ENCODE measurements at regions not wholly inside any gene's neighbourhood (a gene's known extent, or its start where the extent isn't known, plus 50 kb on each side); places are given as distances from the start of the nearest gene placed in this dataset.

GRCh38 chr21:43364261-43364510, 62.7 kb downstream of the SIK1 start:
- no peak overlapping the region for H3K4me3 ChIP-seq (ENCODE audit: low read depth, low read length)
- TF ChIP-seq CTCF (IDR thresholded peaks at IDR 0.05; ENCODE audit: control insufficient read depth, extremely low read depth, insufficient read depth): no peak
- no peak for DNase-seq (ENCODE audit: low read depth)

DNA sequence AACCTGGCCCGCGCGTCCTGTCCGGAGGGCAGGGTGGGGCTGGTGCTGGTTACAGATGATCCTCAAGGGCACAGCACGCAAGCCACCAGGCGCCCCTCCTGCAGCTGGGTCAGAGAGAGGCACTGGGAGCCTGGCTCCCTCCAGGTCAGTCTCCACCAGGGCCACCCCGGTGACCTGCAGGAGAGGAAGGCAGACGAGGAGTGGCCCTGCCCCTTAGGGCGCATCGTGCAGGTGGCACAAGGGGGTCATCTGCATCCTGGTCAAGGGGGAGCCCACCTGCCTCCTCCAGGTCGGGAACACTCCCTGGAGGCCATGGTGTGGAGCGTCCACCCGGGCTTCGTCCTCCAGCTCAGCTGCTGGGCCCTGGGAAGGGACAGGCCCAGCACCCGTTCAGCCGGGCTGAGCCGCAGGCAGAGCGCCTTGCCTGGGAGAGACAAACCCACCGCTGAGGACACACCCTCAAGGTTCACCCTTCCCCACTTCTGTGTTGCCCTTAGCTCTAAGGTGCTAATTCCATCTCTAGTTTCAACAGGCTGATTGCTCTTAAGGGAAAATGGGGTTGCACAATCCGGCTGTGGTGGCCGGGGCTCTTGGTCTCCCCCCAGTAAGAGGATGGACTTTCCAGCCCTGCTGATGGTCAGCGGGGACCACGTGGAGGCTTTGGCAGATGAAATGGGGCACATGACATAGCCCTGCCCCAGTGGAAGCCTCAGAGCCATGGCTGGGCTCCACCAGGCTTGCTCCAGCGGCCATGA, 63.2 kb downstream of the SIK1 start:
- no peak for TF ChIP-seq CTCF (IDR thresholded peaks at IDR 0.05; ENCODE audit: control insufficient read depth, extremely low read depth, insufficient read depth)
- DNase-seq (ENCODE audit: low read depth): no peak
- no peak overlapping the region for H3K4me3 ChIP-seq (ENCODE audit: low read depth, low read length)

DNA sequence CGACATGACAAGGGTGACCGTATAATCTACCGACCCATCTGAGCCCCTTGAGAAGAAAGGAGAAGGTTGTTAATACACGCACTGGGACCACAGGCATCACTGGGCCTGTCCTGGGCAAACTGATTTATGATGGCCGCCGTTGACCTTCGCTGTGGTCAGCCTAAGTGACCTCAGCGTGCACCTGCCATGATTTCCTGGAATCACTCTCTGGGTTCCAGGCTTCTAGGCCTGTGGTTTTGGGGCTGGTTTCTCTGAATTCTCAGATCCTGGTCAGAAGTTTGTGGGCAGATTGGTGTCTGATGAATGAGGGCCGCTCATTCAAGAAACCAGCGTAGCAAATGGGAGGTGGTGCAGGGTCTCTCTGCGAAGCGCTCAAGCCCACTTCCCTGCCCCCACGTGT, 64.0 kb downstream of the SIK1 start:
- no peak for TF ChIP-seq CTCF (IDR thresholded peaks at IDR 0.05; ENCODE audit: control insufficient read depth, extremely low read depth, insufficient read depth)
- no peak overlapping the region for H3K4me3 ChIP-seq (ENCODE audit: low read depth, low read length)
- no peak for DNase-seq (ENCODE audit: low read depth)

DNA sequence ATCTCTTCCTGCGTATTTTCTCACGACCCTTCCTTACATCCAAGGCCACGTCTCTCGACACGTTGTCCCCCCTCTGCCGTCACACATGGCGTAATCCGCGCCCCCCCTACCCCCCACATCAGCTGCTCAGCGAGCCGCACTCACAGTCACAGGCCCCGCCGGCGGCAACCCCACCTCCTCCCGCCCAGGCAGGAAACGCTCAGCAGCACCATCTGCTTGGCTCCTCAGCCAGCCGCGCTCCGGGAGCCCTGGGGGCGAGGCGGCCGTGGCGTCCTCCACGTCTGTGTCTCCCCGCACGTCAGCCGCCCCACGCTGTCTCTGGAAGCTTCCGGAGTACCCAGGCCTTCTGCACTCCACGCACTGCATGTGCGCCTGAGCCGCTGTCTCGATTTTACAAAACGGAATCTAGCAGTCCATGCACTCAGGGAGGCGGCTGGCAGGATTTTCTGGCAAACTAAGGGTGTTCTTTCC, 64.6 kb downstream of the SIK1 start:
- no peak for DNase-seq (ENCODE audit: low read depth)
- TF ChIP-seq CTCF (IDR thresholded peaks at IDR 0.05; ENCODE audit: control insufficient read depth, extremely low read depth, insufficient read depth): no peak

DNA sequence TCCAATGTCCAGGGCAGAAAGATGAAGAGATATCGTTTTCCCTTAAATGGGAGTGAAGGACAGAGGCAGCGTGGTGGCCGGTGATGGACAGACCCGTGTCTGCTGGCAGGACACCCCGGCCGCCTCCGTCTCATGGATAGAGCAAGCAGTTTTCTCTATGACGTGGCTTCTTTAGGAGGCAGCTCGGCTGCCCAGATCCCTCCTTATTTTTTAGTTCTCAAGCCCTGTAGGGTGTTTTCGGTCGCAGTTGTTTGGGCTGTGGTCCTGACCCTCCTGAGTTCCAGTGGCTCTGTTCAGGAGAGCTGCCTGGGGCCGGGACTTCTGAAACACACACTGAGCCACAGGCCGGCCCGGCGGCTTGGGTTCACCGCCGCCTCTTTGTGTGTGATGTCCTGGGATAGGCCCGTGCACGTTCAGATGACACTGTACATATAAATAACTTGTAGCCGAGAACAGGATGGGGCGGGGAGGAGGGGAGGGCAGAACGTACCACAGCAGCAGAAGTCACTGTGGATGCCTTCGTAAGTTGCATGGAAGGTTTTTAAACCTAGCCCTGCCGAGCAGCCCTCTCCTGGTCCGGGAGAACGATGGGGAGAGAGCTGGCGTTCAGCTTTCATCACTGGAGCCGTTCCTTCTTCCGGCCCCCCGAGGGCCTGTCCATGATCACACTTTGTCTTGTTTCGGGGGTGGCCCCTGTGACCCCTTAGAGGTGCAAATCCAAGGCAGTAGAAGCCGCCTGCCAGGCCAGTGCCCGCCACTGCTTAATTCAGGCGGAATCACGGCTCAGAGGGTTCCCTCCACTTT, 65.2 kb downstream of the SIK1 start:
- TF ChIP-seq CTCF (IDR thresholded peaks at IDR 0.05; ENCODE audit: control insufficient read depth, extremely low read depth, insufficient read depth): no peak
- no peak for DNase-seq (ENCODE audit: low read depth)

More for the DNA sequence above, 64.6 kb downstream of the SIK1 start:
- H3K4me3 ChIP-seq (ENCODE audit: low read depth, low read length): no peak overlapping the region

GRCh38 chr21:43361127-43361492, 65.8 kb downstream of the SIK1 start:
- H3K4me3 ChIP-seq (ENCODE audit: low read depth, low read length): no peak overlapping the region
- no peak for DNase-seq (ENCODE audit: low read depth)

More for the DNA sequence above, 65.2 kb downstream of the SIK1 start:
- no peak overlapping the region for H3K4me3 ChIP-seq (ENCODE audit: low read depth, low read length)

More at GRCh38 chr21:43361127-43361492, 65.8 kb downstream of the SIK1 start:
- no peak for TF ChIP-seq CTCF (IDR thresholded peaks at IDR 0.05; ENCODE audit: control insufficient read depth, extremely low read depth, insufficient read depth)
